Head of caudate nucleus (tissue), 42 donors: ENCODE measurements at regions not wholly inside any gene's neighbourhood (a gene's known extent, or its start where the extent isn't known, plus 50 kb on each side); places are given as distances from the start of the nearest gene placed in this dataset.
"Not testable (repeated sequence)": the region's sequence is repeated elsewhere in the genome, so short reads cannot be mapped to it uniquely, and the experiment has no call there.

Experiments
- DNase-seq, 42 donors: peaks; one replicate each; pipeline versions ENCODE4 v3.0.0 to v3.0.0-alpha.2; 2020 to 2021; ENCODE audit warnings: mixed read lengths in 7 of 42
- intact Hi-C: fragments of 100-400 bp; cut with DNase I; formaldehyde crosslinking; loops from one replicate; pipeline ENCODE4 v1.15.0; 2022

GRCh38 chr11:16572945-16573344 lies 165.5 kb upstream of the C11orf58 start:
- intact Hi-C loops, result no loop called here
- DNase-seq, result no peak

GRCh38 chr11:16561150-16561549 lies 177.3 kb upstream of the C11orf58 start:
- intact Hi-C loops, result no loop called here
- DNase-seq, result no peak

GRCh38 chr11:16558494-16558893 lies 180.0 kb upstream of the C11orf58 start:
- no peak for DNase-seq
- intact Hi-C loops, result no loop called here

- no peak for DNase-seq
- intact Hi-C loops, result no loop called here
These were observed 182.5 kb upstream of the C11orf58 start for GRCh38 chr11:16555956-16556355.

GRCh38 chr11:16554361-16554760 lies 184.1 kb upstream of the C11orf58 start:
- DNase-seq, result no peak
- intact Hi-C loops, result no loop called here

- no peak for DNase-seq
- intact Hi-C loops, result no loop called here
These were observed 190.6 kb upstream of the C11orf58 start for GRCh38 chr11:16547879-16548278.

- DNase-seq, result no peak
- intact Hi-C loops, result no loop called here
These were observed 187.3 kb upstream of the SOX6 start for GRCh38 chr11:16543642-16544041.

GRCh38 chr11:16542353-16542752 lies 186.0 kb upstream of the SOX6 start:
- intact Hi-C loops, result no loop called here

GRCh38 chr11:16536513-16536912 lies 180.2 kb upstream of the SOX6 start:
- DNase-seq, result no peak
- intact Hi-C loops, result no loop called here

More at GRCh38 chr11:16542353-16542752, 186.0 kb upstream of the SOX6 start:
- DNase-seq, result no peak

- intact Hi-C loops, result no loop called here
- no peak for DNase-seq
These were observed 172.3 kb upstream of the SOX6 start for GRCh38 chr11:16528639-16529038.

GRCh38 chr11:16527525-16528246 lies 171.3 kb upstream of the SOX6 start:
- intact Hi-C loops, result no loop called here
- DNase-seq, result no peak

- no peak for DNase-seq
- intact Hi-C loops, result no loop called here
These were observed 170.6 kb upstream of the SOX6 start for GRCh38 chr11:16526947-16527346.

GRCh38 chr11:16520713-16521112 lies 164.4 kb upstream of the SOX6 start:
- intact Hi-C loops, DNase-seq: not testable (repeated sequence)

GRCh38 chr11:16512899-16513241 lies 156.5 kb upstream of the SOX6 start:
- DNase-seq, result no peak
- intact Hi-C loops, result no loop called here

- intact Hi-C loops, result no loop called here
- DNase-seq, result no peak
These were observed 156.0 kb upstream of the SOX6 start for GRCh38 chr11:16512198-16512898.

- intact Hi-C loops, result no loop called here
- DNase-seq, result peak in 10 of 42 donors; percentile 4 to 55 (median 18)
These were observed 155.1 kb upstream of the SOX6 start for GRCh38 chr11:16511116-16512114.

GRCh38 chr11:16505481-16505880 lies 149.1 kb upstream of the SOX6 start:
- intact Hi-C loops, result no loop called here
- no peak for DNase-seq

- DNase-seq, intact Hi-C loops: not testable (repeated sequence)
These were observed 147.5 kb upstream of the SOX6 start for GRCh38 chr11:16503891-16504290.

GRCh38 chr11:16494918-16495691 lies 138.8 kb upstream of the SOX6 start:
- intact Hi-C loops, result no loop called here

More at GRCh38 chr11:16494918-16495691, 138.8 kb upstream of the SOX6 start:
- no peak for DNase-seq
